HT1080 (cell line): ENCODE measurements at regions not wholly inside any gene's neighbourhood (a gene's known extent, or its start where the extent isn't known, plus 50 kb on each side); places are given as distances from the start of the nearest gene placed in this dataset.
"Not testable (repeated sequence)": the region's sequence is repeated elsewhere in the genome, so short reads cannot be mapped to it uniquely, and the experiment has no call there.

ENCODE experiments used
- DNase-seq: peaks from one replicate; pipeline ENCODE4 v3.0.0-alpha.2; 2015; ENCODE audit warnings: low read depth

DNA sequence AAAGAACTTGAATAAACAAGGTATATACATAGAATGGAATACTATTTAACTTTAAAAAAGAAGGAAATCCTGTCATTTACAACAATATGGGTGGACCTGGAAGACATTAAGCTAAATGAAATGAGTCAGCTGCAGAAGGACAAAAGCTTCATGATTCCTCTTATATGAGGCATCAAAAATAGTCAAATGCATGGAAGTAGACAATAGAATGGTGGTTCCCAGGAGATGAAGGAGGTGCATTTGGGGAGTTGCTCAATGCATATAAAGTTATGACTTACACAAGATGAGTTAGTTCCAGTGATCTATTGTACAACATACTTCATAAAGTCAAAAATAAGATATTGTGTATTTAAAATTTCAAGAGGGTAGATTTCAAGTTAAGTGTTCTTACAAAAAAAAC, 426.1 kb upstream of the UBE2E3 start:
- no peak for DNase-seq

DNA sequence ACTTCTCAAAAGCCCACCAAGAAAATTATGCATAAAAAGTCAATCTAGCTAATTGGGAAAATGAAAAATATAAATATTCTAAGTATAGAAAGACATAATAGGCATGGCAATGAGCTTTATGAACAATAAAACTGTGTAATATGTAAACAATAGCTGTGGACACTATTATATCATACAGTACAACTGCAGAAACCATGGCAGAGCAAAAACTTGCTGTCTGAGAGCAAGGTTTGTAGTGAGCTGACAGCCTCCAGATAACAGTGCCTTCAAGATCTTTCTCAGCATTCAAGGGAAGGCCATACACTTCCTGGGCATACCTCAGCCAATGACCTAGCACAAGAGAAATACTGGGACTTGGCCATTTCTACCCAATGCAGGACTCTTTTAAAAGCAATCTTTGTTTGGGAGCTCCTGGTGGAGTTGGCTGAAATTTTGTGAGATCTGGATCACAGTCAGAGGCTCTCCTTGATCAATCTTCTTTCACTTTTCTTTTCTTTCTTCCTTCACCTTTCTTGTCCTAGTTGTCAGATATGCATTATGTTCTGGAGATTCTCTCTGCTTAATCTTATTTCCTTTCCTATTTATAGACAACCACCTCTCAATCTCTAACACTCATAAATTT, 427.2 kb upstream of the UBE2E3 start:
- no peak for DNase-seq

DNA sequence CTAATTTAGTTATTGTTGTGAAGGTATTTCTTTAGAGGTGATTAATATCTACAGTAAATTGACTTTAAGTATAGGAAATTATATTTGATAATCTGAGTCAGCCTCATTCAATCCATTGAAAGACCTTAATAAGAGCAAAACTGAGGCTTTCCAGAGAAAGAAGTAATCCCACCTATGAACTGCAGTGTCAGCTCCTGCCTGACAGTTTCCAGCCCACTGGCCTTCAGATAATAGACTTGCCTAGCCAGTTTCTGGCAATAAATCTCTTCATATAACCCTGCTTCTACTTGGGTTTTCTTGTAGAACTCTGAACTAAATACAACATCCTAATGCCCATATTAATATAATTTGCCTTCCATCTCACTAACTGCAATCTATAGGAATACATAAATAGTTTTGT, 437.9 kb upstream of the UBE2E3 start:
- no peak for DNase-seq

DNA sequence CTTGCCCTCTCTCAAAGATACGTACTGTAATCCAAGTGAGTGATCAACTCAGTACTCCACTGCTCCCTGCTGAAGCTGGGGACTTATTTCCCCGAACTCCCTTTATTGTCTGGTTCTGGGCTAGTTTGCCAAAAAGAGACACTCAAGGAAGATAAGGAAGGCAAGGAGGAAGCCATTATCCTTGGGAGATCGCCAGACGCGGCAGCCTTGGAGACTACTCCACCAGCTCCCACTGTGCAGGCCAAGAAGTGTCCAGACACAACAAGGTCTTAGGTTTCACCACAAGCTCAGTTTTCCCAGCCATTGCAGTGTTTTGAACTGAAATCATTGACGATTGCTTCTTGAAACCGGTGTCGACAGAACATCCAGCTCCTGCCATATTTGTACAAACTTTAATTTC, 439.6 kb upstream of the UBE2E3 start:
- DNase-seq: no peak

DNA sequence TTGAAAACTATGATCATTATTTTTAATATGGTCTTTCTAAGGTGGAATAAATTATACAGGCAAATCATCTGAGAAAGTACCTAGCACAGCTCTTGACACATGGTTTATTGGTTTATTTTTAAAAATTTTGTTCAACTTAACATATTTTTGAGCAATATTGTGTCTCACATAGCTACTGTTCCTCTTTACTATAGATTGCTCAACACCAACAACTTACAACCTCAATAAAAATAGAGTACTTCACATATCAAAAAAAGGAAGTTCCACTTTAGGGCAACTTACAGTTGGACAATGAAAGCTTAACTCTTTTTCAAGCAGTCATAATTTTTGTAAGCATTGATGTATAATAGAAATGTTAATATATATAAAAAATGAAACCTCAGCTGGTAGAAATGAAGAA, 440.9 kb upstream of the UBE2E3 start:
- no peak for DNase-seq

DNA sequence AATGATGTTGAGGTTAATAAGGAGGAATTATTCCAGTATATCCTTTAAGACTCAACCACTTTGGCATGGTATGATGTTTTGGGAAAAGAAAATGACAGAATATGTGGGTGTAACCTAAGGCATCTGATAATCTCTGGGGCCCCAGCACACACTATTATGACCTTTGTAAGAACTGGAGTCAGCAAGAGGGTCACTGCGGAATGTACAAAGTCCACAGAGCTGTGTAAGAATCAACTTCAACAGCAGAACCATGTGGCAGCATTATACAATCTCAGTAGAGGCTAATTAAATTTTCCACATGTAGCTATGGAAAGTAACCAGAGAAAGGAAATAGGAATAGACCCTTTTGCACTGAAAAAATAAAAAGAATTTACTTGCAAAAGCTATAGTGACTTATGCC, 445.1 kb upstream of the UBE2E3 start:
- DNase-seq: no peak

DNA sequence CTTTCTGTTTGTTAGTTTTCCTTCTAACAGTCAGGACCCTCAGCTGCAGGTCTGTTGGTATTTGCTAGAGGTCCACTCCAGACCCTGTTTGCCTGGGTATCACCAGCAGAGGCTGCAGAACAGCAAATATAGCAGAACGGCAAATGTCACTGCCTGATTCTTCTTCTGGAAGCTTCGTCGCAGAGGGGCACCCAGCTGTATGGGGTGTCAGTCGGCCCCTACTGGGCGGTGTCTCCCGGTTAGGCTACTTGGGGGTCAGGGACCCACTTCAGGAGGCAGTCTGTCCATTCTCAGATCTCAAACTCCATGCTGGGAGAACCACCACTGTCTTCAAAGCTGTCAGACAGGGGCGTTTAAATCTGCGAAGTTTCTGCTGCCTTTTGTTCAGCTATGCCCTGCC, 448.6 kb upstream of the UBE2E3 start:
- not testable (repeated sequence) for DNase-seq

DNA sequence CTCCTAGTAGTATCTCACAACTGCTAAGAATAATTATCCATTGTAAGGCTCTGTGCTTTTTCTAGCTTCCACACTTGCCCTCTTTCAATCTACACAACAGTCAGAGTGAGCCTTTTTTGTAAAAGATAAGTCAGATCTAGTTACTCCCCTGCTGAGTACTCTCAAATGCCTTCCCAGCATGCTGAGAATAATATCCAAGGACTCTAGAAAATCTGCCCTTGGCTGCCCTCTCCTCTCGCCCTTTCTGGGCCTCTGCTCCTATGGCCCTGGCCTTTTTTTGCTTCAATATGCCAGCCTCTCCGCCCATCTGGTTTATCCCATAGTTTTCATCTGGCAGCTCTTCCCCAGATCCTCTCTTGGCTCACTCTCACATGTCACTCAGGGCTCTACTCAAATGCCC, 455.9 kb upstream of the UBE2E3 start:
- no peak for DNase-seq

DNA sequence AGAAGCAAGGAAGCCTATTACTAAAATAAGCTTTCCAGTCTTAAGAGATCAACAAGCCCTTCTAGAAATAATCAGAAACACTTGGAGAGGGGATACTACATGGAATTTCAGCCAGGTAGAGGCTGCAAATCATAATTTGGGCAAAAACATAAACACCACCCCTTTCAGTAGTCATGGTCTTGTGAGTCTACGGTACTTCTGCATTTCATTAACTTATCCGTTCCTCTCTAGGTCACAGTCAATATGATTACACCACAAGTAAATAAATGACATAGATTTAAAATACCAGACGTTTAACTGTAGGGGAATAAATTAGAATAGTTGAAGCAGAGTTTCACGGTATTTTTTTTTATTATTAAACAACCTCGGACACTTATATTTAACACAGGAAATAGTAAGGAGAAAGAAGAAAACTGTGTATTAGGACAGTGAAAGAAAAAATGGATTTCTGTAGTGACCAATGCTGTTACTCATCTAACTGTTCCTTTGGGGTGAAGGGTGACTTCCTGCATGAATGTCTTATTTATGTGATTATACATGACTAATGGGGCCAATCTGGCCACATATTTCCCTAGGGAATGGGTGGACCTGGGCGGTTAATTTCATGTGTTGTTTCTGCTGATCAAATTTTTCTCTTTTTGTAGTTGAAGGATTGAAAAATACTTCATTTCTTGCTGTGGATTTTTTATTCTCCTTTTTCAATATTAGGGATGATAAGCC, 456.6 kb upstream of the UBE2E3 start:
- DNase-seq: peak; percentile 90

DNA sequence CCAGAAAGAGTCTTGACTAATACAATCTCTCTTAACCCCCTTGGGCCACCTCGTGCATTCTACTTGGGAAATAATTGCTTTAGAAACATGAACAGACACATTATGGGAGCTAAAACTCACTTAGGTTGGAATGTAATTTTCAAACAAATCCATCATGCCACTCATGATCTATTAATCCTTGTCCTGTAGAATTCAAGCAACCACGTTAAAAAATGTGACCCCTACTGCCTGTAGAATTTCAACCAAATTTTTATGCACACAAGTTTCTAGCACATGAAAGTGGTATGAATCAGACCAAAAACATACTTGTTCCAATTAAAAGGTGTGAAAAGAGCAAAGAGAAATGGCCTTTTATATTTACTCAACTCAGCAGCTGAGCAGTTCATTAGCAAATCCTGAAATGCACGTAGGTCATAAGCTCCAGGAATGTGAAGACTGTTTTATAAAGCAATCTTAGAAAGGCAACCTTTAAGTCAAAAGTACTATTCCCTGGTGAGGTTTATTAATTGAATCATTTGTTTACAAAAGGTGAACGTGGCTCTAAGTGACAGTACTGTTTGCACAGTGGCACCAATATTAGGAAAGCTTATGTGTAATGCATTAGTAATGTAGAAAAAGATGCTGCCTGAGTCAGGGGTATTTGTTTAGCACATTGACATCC, 459.4 kb upstream of the UBE2E3 start:
- peak; percentile 56 for DNase-seq

DNA sequence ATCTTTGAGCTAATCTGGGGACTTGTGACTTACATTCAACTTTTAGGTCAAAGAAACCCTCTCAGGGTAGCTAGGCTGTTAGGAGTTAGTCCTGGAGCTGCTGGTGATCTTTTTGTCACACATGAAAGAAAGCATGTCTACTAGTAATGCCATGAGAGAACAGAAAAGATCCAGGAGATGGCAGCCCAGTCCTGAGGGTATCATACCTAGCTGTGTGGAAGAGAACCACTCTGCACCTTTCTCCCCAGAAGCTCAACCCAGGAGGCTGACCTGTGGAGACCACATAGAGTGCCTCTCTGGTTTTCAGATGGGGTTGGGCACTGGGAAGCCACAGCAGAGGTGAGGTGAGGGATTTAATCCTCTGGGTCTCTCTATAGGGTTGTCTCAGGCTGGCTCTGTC, 460.2 kb upstream of the UBE2E3 start:
- DNase-seq: no peak

DNA sequence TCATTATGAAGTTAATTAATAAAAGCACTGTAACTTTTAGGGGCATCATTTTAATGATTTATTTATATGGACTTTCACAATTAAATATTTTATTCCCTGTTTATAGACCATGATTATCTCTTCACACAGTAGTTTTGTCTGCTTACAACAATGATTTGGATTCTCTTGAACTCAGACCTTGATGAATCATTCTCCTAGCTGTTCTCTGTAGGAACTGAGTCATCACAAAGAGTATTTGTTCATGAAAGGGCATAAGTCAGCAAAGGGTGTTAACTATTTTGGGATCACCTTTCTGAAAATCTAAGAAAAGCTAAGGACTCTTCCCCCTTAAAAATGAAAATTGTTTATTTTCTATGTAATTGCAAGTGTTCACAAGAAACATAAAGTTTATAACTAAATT, 461.1 kb upstream of the UBE2E3 start:
- peak; percentile 80 for DNase-seq

DNA sequence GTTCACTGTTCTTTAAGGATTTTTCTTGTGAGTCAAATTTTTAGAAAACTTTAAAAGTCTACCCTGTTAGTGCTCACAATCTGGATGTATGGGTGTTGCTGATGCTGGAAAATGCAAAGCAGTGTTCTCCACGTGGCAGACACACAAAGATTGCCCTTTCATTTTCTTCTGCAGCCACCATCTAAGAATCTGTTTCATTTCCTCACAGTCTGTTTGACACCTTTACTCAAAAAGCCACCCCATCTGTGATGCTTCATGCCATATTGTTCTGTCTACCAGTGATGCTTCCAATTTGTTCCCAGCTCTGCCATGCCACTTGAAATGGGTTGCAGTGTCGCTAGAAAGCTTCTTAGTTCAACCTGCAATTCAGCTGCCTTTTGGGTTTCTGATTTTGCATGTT, 464.2 kb upstream of the UBE2E3 start:
- DNase-seq: no peak

DNA sequence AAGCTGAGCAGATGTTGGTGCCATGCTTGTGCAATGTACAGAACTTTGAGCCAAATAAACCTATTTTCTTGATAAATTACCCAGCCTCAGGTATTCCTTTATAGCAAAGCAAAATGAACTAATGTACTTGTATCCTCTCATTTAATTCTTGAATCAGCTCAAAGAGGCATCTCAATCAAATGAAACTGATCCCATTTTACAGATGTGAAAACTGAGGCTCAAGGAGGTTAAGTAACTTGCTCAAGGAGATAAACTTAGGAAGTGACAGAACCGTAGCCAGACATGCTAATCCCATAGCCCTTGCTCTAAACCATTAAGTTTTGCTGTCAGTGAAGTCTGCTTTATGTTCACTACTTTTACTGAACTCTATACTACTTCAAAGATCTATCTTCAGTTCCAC, 467.0 kb upstream of the UBE2E3 start:
- DNase-seq: no peak

DNA sequence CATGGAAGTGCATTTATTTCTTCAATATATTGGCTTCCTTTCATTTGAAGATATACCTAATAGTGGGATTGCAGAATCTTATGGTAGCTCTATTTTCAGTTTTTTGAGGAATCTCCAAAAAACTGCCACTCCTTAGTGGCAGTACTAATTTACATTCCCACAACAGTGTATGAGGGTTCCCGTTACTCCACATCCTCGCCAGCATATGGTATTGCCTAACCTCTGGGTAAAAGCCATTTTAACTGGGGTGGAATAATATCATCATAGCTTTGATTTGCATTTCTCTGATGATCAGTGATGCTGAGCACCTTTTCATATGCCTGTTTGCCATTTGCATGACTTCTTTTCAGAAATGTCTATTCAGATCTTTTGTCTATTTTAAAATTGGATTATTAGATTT, 471.9 kb upstream of the UBE2E3 start:
- DNase-seq: no peak

DNA sequence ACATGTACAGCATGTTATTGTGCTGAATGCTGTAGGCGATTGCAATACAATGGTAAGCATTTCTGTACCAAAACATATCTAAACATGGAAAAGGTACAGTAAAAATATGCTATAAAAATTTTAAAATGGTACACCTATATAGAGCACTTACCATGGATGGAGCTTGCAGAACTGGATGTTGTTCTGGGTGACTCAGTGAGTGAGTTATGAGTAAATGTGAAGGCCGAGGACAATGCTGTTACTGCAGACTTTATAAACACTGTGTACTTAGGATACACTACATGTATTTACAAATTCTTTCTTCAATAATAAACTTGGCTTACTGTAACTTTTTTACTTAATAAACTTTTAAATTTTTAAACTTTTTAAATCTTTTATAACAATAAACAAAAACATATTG, 473.4 kb upstream of the UBE2E3 start:
- no peak for DNase-seq

DNA sequence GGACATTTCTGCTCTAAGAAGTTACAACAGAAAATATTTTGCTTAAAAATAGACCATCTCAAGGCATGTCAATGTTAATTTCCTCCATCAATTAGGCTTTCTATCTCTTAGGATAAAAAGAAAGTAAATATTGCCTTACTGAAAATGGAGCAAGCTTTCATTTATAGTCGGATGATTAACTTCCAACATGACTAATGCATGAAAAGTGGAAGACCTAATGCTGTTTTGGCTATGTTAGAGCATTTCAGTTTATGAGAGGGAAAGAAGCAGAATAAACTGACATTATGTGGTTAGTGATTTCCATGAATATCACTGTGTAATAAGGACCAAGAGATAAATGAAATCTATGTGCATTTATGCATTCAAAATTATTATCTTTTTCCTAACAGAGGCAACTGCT, 475.2 kb upstream of the UBE2E3 start:
- peak; percentile 28 for DNase-seq

DNA sequence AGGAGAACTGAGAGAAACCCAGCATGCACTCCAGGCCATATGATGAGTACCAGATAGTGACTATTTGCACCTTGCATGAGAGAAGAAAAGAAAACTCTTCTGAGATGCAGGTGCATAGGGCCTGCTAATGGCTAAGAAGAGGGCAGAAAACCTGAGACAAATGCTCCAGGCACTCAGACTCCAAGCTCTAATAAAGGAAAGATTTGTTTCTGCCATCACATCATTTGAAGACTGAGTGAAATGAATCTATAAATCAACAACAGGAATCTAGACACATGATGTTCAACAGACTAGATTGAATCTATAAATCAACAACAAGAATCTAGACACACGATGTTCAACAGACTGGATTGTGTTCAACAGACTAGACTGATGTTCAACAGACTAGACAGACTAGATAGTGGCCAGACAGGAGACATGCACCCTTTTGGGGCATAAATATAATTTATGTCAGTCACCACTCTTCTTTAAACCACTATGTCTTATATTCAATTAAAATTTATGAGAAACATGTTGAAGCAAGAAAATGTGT, 482.7 kb upstream of the UBE2E3 start:
- no peak for DNase-seq

DNA sequence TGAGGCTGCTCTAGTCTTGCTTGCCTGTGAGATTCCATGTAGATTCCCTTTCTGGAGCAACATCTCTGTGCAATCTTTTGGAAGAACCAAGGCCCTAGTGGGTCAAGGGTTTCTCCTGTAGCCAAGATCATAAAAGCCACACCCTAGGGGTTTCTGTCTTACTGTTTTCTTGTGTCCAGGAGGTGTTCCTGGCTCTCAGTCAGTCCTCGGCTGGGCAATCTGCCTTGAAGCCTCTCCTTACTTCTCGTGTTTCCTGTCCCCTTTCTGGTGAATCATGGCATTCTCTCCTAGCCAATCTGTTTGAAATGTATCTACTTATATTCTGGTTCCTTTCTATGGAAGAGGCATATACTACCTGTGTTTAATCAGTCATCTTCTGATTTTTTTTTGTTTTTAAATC, 484.8 kb upstream of the UBE2E3 start:
- DNase-seq: peak; percentile 70

DNA sequence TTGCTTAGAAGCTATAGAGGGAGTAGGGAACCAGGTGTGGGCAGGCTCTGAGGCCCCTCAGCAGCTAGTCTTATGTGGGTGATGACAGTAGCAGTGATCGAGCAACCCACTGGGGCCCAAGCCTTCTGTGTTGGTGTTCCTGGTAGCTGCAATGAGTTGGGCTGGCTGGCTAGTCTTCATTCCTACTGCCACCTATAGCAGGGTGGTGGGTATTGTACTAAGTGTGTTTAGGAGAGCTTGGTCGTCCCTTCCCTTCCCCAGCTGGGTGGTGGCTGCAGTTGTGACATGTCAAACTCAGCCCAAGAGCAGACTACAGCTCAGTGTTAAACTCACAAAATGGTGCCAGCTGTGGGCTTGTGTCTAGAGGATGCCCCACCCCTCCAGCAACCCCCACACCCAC, 486.1 kb upstream of the UBE2E3 start:
- DNase-seq: no peak

DNA sequence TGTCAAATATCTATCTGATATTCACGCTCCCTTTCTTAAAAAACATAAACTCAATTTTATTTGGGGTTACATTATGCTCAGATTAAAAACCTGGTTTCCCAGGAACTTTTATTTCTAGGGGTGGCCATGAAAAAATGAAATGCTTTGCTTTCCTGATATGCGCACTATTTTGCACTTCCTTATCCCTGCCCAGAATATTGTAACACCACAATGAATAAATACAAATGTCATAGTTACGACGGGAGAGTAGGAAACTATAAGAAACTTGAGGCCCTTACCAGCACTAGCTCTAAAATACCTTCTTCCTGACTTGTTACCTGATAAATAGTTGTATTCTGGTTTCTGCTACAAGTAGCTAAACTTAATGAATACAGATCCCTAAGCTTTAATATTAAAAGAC, 475.6 kb upstream of the CWC22 start:
- DNase-seq: no peak

DNA sequence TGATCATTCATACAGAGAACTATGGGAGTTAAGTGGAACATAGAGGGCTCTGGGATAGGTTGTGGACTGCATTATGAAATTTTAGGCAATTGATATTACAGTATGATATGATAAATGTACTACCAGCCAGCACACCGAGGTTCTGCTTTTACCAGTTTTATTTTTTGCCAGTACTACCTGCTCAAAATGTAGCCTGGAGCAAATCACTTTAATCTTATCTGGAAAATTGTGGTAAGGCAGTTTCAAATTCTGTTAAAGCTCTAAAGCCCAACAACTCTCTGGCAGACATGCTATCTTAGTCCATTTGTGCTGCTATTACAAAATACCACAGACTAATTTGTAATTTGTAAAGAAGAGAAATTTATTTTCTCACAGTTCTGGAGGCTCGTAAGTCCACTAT, 474.9 kb upstream of the CWC22 start:
- no peak for DNase-seq

DNA sequence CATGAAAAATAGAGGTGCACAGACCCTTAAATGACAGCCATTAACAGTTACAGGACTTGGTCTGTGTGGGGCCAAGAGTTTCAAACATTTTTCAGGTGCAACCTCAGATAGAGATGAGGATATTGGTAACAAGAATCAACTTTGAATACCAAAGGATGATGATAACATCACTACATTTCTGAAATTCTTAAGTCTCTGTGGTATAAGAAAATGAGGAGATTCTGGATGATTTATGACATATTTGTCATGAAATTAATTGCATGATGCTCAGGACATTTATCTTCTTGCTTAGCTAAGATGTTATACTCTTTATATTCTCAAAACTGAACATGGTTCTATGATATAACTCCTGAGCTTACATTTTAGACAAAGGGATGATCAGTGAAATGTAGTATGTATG, 471.8 kb upstream of the CWC22 start:
- no peak for DNase-seq
